ENCODE measurements at regions not wholly inside any gene's neighbourhood (a gene's known extent, or its start where the extent isn't known, plus 50 kb on each side); places are given as distances from the start of the nearest gene placed in this dataset.

DNA sequence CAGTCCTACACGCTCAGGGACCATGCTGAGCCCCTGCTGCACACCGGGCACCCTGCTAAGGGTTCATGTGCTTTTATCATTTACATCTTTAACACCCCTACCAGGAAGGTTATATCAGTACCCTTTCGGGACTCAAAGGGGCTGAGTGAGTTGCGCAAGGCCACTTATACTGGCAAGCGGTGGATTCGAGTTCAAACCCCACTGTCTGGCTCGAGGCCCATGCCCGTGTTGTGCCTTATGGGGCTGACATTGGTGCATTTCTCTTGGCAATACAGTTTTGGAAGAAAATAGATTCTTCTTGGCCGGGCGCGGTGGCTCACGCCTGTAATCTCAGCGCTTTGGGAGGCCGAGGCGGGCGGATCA, 69.5 kb upstream of the MAP4K4 start:
- TF ChIP-seq, protein P1, sequence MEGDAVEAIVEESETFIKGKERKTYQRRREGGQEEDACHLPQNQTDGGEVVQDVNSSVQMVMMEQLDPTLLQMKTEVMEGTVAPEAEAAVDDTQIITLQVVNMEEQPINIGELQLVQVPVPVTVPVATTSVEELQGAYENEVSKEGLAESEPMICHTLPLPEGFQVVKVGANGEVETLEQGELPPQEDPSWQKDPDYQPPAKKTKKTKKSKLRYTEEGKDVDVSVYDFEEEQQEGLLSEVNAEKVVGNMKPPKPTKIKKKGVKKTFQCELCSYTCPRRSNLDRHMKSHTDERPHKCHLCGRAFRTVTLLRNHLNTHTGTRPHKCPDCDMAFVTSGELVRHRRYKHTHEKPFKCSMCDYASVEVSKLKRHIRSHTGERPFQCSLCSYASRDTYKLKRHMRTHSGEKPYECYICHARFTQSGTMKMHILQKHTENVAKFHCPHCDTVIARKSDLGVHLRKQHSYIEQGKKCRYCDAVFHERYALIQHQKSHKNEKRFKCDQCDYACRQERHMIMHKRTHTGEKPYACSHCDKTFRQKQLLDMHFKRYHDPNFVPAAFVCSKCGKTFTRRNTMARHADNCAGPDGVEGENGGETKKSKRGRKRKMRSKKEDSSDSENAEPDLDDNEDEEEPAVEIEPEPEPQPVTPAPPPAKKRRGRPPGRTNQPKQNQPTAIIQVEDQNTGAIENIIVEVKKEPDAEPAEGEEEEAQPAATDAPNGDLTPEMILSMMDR (IDR thresholded peaks at IDR 0.05) = no peak
- TF ChIP-seq POLR2A (IDR thresholded peaks at IDR 0.05) = no peak
